ENCODE measurements at regions not wholly inside any gene's neighbourhood (a gene's known extent, or its start where the extent isn't known, plus 50 kb on each side); places are given as distances from the start of the nearest gene placed in this dataset.

GRCh38 chr2:16308816-16309215, 356.8 kb downstream of the CYRIA start:
- DNase-seq (ENCODE audit: low read depth) = no peak
- no peak overlapping the region for H3K4me3 ChIP-seq (ENCODE audit: low read depth, low read length)
- no peak for TF ChIP-seq CTCF (IDR thresholded peaks at IDR 0.05; ENCODE audit: control insufficient read depth, extremely low read depth, insufficient read depth)

GRCh38 chr2:16304876-16305590, 360.6 kb downstream of the CYRIA start:
- H3K4me3 ChIP-seq (ENCODE audit: low read depth, low read length) = no peak overlapping the region
- no peak for TF ChIP-seq CTCF (IDR thresholded peaks at IDR 0.05; ENCODE audit: control insufficient read depth, extremely low read depth, insufficient read depth)
- no peak for DNase-seq (ENCODE audit: low read depth)

DNA sequence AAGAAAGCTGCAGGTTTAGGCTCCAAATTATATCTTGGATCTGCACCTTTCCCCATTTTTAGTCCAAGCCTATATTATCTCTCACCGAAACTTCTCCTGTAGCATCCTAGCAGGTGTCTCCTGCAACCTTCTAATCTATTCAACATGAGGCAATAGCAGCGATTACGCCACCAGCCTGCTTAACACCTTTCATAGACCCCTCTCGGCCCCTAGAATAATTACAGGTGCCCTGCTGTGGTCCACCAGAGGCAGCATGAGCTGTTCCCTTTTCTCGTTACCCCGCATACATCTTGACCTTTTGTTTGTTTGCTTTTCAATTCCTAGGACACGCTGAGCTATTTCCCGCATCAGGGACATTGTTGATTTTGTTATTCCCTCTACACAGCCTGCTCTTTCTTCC, 361.9 kb downstream of the CYRIA start:
- TF ChIP-seq CTCF (IDR thresholded peaks at IDR 0.05; ENCODE audit: control insufficient read depth, extremely low read depth, insufficient read depth) = no peak
- DNase-seq (ENCODE audit: low read depth) = no peak
- no peak overlapping the region for H3K4me3 ChIP-seq (ENCODE audit: low read depth, low read length)

- peak overlapping the region; percentile 11; the same call in 1 of the 2 replicates for H3K4me3 ChIP-seq (ENCODE audit: low read depth, low read length)
- TF ChIP-seq CTCF (IDR thresholded peaks at IDR 0.05; ENCODE audit: control insufficient read depth, extremely low read depth, insufficient read depth) = no peak
- DNase-seq (ENCODE audit: low read depth) = no peak
These were observed 362.4 kb downstream of the CYRIA start for GRCh38 chr2:16303273-16303577.

DNA sequence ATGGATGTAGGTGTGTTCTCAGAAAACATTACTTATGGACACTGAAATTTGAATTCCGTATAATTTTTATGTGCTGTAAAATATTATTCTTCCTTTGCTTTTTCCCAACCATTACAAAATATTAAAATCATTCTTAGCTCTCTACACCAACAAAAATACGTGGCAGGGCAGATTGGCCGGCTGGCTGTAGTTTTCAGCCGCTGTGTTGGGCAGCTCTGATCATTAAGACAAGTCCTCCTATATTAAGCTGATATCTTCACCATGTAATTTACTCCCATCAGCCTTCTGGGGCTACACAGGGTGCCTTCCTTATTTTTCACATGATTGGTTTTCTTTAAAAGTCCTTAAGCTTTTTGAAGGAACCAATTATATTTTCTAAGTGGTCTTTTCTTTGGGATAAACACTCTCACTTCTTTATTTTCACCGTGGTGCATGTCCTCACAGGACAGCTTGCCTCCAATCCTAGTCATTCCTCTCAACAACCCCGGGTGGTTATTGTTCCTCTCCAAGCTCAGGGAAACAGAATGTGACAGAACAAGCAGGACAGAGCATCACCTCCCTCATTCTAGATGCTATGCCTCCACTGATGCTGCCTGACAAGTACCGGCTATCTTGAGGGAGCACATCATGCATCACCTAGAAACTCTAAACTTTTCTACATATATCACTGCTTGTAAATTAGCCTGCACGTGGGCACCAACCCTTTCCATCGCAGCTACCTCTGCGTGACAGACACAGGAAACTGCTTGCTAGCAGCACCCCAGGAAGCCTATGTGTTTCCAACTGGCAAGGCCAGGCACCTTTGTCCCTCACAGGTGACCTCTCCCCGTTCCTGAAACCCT, 362.3 kb downstream of the MYCN start:
- peak overlapping the region; percentile 11; the same call in 1 of the 2 replicates for H3K4me3 ChIP-seq (ENCODE audit: low read depth, low read length)
- TF ChIP-seq CTCF (IDR thresholded peaks at IDR 0.05; ENCODE audit: control insufficient read depth, extremely low read depth, insufficient read depth) = no peak
- DNase-seq (ENCODE audit: low read depth) = no peak

DNA sequence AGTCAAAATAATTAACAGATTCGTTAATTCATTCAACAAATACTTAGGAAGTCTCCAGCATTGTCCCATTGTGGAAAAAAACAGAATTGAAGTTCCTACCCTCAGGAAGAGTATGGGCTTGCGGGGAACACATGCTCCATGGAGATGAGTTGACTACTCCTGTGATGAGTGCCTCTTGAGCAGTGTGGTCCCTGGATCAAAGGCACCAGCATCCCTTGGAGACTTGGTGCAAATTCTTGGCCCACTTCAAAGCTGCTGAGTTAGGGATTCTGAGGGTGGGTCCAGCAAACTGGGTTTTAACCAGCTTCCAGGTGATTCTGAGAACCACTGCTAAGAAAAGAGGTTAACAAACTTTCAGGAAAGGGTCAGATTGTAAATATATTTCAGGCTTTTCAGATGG, 361.6 kb downstream of the MYCN start:
- no peak for DNase-seq (ENCODE audit: low read depth)
- H3K4me3 ChIP-seq (ENCODE audit: low read depth, low read length) = no peak overlapping the region
- TF ChIP-seq CTCF (IDR thresholded peaks at IDR 0.05; ENCODE audit: control insufficient read depth, extremely low read depth, insufficient read depth) = no peak

Measured in LNCaP clone FGC (cell line).